T-helper 17 cell (primary cell): ENCODE measurements at regions not wholly inside any gene's neighbourhood (a gene's known extent, or its start where the extent isn't known, plus 50 kb on each side); places are given as distances from the start of the nearest gene placed in this dataset.

Experiments used
- ATAC-seq: fragments of 150-1000 bp; cut with Tn5 transposase; 2 replicates; pipeline ENCODE4 v1.10.0; 2021; ENCODE audit warnings: mild to moderate bottlenecking, moderate library complexity
- DNase-seq, 3 donors: peaks; one replicate each; pipeline versions ENCODE4 v3.0.0 to v3.0.0-alpha.2; 2020 to 2021
- H3K9me3 ChIP-seq: one replicate; pipeline ENCODE4 v1.7.0; 2013; ENCODE audit warnings: low read length, mild to moderate bottlenecking; ENCODE audit not compliant: control insufficient read depth, poor library complexity, severe bottlenecking
- H3K27ac Mint-ChIP-seq: one replicate; pipeline ENCODE4 v1.8.0; 2022; ENCODE audit warnings: mild to moderate bottlenecking, moderate library complexity, mixed read lengths
- H3K27me3 Mint-ChIP-seq: one replicate; pipeline ENCODE4 v1.8.0; 2022; ENCODE audit warnings: mixed read lengths
- H3K36me3 Mint-ChIP-seq: one replicate; pipeline ENCODE4 v1.8.0; 2022; ENCODE audit warnings: low read depth, mixed read lengths
- H3K4me1 Mint-ChIP-seq: one replicate; pipeline ENCODE4 v1.8.0; 2022; ENCODE audit warnings: mild to moderate bottlenecking, mixed read lengths
- H3K4me3 Mint-ChIP-seq: one replicate; pipeline ENCODE4 v1.8.0; 2022; ENCODE audit warnings: mild to moderate bottlenecking, moderate library complexity, mixed read lengths

DNA sequence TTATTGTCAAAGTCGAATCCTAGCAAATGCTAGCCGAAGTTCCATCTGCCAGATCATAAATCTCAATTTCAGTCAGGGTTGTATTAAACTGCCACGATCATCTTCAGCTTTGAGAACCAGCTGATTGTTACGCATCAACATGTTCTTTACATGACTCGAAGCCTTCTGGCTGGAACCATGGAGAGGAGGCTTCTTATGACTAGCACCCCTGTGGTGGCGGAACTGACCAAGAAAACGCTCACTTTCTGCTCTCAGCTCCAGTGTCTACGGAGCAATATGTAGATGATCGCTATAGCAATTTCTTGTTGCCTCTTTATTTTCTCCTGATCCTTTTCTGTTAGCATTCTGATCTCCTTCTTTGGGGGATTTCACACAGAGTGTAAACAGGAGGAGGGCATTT lies 479.4 kb upstream of the SLC35B3 start:
- Mint-ChIP-seq H3K27ac (no peak overlapping the region), H3K4me1 (no peaks in the 10 kb centered on the region), H3K36me3 (no peaks in the 10 kb centered on the region), H3K27me3 (no peaks in the 10 kb centered on the region), H3K4me3 (no peak overlapping the region)
- DNase-seq: no peak
- no peaks in the 10 kb centered on the region for H3K9me3 ChIP-seq
- ATAC-seq: no peak

DNA sequence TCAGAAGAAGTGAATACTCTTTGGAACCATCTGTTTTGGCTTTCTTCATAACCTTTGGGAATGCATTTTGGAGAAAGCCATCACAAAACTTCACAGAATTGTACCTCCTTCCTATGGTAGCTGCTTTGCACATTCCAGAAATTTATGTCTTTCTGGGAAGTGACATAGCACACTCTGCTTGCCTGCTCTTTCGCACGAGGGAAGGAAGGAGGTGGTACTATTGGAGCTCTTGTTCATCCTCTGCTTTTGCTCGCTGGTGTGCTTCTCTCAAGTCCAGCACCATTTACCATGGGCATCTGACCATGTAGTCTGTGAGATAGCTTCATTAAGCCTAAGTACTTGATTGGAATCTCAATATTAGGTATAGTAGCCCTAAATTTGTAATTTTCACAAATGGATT lies 473.3 kb upstream of the SLC35B3 start:
- ATAC-seq (no peak), DNase-seq (no peak)
- Mint-ChIP-seq H3K36me3 (no peaks in the 10 kb centered on the region), H3K27ac (no peak overlapping the region), H3K4me3 (no peak overlapping the region), H3K27me3 (no peaks in the 10 kb centered on the region), H3K4me1 (no peaks in the 10 kb centered on the region)
- no peaks in the 10 kb centered on the region for H3K9me3 ChIP-seq

DNA sequence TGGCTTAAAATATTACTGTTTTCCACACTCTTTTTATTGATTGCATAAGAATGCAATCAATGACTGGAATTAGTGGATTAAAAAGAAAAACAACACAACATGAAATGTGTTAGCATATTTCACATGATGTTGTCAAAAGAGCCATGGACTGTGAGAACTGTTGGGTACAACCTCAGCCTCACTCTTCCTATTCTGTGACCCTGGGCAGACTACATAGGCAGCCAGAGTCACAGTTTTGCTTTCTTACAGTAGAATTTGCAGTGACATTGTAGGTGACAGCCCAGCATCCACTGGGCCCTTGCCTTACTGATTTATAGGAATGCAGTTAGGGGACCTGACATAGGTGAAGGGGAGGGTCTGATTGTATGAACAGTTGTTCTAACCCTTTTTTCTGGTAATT lies 471.4 kb upstream of the SLC35B3 start:
- no peaks in the 10 kb centered on the region for H3K9me3 ChIP-seq
- Mint-ChIP-seq H3K4me3 (no peak overlapping the region), H3K36me3 (no peaks in the 10 kb centered on the region), H3K27ac (no peak overlapping the region), H3K4me1 (no peaks in the 10 kb centered on the region), H3K27me3 (no peaks in the 10 kb centered on the region)
- DNase-seq: no peak
- ATAC-seq: no peak

DNA sequence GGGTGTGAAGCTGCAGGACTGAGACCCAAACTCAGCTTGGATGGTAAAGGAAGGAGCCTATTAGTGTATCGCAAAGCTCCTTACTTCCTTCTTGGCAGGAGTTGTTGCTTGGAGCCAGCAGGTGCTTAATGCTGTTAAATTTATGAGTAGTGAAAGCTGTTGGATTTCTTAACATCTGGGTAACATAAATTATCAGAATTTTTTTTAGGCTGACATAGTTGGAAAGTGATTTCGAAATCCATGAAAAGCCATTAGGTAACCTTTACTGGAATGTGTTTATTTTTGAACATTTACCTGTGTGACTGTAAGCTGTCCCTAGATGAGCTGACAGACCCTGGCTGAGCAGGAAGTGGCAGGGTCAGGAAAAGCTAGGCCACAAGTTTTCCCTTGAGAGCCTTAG lies 470.4 kb upstream of the SLC35B3 start:
- Mint-ChIP-seq H3K27ac (no peak overlapping the region), H3K36me3 (no peaks in the 10 kb centered on the region), H3K27me3 (no peaks in the 10 kb centered on the region), H3K4me3 (no peak overlapping the region), H3K4me1 (no peaks in the 10 kb centered on the region)
- DNase-seq (no peak), ATAC-seq (no peak)
- H3K9me3 ChIP-seq: no peaks in the 10 kb centered on the region

DNA sequence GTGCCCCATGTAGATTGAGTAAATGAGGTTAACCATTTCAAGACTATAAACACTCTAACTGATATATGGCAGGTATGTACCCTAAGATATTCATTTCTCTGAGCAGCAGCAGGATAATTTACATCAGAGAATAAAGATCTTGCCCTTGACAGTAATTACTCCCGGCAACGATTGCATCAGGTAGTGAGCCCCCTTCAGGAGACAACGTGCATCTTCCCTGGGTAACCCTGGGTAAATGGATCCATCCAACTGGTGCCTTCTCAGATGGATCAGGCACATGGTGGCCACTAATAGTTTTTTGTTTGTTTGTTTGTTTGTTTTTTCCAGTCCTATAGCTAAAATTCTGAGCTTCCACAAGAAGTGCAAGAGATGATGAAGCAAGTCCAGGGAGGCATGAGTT lies 469.4 kb upstream of the SLC35B3 start:
- DNase-seq: no peak
- H3K9me3 ChIP-seq: no peaks in the 10 kb centered on the region
- Mint-ChIP-seq H3K27ac (no peak overlapping the region), H3K4me1 (no peaks in the 10 kb centered on the region), H3K36me3 (no peaks in the 10 kb centered on the region), H3K4me3 (no peak overlapping the region), H3K27me3 (no peaks in the 10 kb centered on the region)
- no peak for ATAC-seq

DNA sequence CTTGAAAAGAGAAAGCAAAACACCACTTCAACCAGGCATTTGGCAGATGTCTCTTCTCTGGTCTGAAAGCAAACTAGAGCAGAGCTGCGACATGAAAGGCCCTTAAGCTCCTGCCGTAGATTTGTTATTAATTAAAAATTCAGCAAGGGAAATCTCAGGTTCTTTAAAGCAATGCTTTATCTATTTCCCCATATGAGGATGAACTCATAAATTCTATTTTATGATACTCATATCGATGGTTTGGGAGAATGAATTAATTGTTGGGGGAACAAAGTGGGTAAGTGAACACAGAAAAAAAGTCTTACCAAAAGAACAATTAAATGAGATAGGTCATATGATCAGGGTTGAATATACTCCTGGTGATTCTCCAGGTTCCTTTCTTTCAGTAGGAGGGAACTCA lies 464.7 kb upstream of the SLC35B3 start:
- no peak overlapping the region for H3K27ac Mint-ChIP-seq
- no peak overlapping the region for H3K4me3 Mint-ChIP-seq
- no peak for ATAC-seq
- H3K36me3 Mint-ChIP-seq: no peaks in the 10 kb centered on the region
- no peak for DNase-seq
- no peaks in the 10 kb centered on the region for H3K27me3 Mint-ChIP-seq
- H3K9me3 ChIP-seq: no peaks in the 10 kb centered on the region
- no peaks in the 10 kb centered on the region for H3K4me1 Mint-ChIP-seq

DNA sequence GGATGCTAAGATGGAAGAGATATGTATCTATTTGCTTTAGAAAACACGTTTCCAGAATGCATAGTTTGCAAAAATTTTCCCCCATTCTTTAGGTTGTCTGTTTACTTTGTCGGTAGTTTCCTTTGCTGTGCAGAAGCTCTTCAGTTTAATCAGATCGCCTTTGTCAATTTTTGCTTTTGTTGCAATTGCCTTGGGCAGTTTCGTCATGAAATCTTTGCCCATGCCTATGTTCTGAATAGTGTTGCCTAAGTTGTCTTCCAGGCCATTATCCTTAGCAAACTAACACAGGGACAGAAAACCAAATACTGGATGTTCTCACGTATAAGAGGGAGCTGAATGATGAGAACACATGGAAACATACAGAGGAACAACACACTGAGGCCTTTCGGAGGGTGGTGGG lies 454.2 kb upstream of the SLC35B3 start:
- Mint-ChIP-seq H3K4me1 (no peaks in the 10 kb centered on the region), H3K27me3 (no peaks in the 10 kb centered on the region), H3K36me3 (no peaks in the 10 kb centered on the region), H3K4me3 (no peak overlapping the region), H3K27ac (no peak overlapping the region)
- H3K9me3 ChIP-seq: no peaks in the 10 kb centered on the region
- ATAC-seq (no peak), DNase-seq (no peak)

DNA sequence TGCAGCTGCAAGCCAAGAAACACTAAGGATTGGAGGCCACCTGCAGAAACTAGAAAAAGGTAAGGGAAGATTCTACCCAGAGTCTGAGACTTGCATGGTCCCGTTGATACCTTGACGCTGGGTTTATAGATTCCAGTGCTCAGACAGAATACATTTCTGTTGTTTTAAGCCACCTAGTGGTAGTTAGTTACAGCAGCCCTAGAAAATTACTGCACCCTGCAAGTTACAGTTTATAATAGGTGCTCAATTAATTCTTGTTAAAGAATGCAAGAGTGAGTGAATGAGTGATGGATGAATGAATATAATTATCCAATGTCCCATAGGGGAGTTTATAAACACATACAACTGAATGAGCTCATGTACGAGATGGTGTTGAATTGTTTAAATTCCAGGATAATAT lies 453.1 kb upstream of the SLC35B3 start:
- ATAC-seq (no peak), DNase-seq (no peak)
- H3K36me3 Mint-ChIP-seq: no peaks in the 10 kb centered on the region
- no peaks in the 10 kb centered on the region for H3K27me3 Mint-ChIP-seq
- H3K9me3 ChIP-seq: no peaks in the 10 kb centered on the region
- H3K27ac Mint-ChIP-seq: no peak overlapping the region
- H3K4me1 Mint-ChIP-seq: no peaks in the 10 kb centered on the region
- H3K4me3 Mint-ChIP-seq: no peak overlapping the region

DNA sequence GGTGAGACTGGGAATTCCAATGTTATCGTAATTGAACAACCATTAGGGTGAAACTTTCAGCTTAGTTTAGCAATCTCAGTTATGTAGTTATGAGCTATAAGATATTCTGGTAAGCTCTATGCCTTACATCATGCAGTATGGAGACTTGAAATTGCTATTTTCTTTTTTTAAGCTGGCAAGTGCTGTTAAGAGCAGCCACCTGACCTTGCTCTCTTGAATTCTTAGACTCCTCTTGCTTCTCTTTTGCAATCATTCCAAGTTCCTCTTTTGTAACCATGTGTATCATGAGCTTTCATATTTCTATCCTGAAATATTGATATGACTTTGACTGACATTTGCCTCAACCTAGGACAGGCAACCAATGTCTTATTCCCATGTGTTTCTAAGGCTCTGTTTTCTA lies 446.3 kb upstream of the SLC35B3 start:
- no peak for ATAC-seq
- Mint-ChIP-seq H3K36me3 (no peaks in the 10 kb centered on the region), H3K4me3 (no peak overlapping the region), H3K27ac (no peak overlapping the region), H3K4me1 (no peaks in the 10 kb centered on the region), H3K27me3 (no peaks in the 10 kb centered on the region)
- DNase-seq: no peak
- H3K9me3 ChIP-seq: no peaks in the 10 kb centered on the region

DNA sequence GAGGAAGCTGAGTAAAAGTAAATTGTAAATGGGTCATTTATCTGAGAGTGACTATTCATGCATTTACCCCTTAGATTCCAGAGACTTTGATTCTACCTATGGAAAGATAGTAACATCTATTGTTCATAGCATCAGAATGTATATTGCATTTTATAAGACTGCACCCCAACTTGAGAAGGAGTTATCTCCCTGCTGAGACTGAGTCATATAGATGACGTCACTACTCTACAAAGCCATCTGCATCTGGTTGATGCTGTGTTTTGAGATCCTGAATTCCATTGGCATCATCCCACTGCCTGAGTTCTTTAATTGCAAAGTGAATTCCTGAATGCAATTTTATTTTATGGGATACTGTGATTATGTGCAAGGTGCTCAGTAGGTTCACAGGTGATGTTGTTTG lies 444.0 kb upstream of the SLC35B3 start:
- ATAC-seq: no peak
- Mint-ChIP-seq H3K27ac (no peak overlapping the region), H3K27me3 (no peaks in the 10 kb centered on the region), H3K4me3 (no peak overlapping the region), H3K36me3 (no peaks in the 10 kb centered on the region), H3K4me1 (no peaks in the 10 kb centered on the region)
- H3K9me3 ChIP-seq: no peaks in the 10 kb centered on the region
- no peak for DNase-seq

DNA sequence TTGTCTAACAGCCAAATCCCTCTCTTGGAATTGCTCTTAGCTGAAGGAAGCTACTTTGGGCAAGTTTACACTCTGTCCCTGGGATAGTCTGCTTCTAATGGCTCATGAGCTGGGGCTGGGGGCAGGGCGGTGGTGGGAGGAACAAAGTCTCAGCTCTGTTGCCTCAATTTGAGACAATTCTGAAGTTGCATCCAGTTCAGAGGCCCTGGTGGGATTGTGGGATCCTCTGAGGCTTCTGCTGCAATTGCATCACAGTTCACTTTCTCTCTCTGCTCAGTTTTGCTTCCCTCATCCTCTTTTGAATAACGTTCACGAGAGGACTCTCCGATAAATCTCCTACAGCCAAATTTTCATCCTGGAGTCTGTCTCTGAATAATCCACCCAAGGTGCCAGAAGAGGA lies 440.6 kb upstream of the SLC35B3 start:
- DNase-seq: no peak
- no peaks in the 10 kb centered on the region for H3K9me3 ChIP-seq
- no peak overlapping the region for H3K27ac Mint-ChIP-seq
- H3K4me1 Mint-ChIP-seq: no peaks in the 10 kb centered on the region
- H3K27me3 Mint-ChIP-seq: no peaks in the 10 kb centered on the region
- H3K4me3 Mint-ChIP-seq: no peak overlapping the region
- ATAC-seq: no peak
- no peaks in the 10 kb centered on the region for H3K36me3 Mint-ChIP-seq

DNA sequence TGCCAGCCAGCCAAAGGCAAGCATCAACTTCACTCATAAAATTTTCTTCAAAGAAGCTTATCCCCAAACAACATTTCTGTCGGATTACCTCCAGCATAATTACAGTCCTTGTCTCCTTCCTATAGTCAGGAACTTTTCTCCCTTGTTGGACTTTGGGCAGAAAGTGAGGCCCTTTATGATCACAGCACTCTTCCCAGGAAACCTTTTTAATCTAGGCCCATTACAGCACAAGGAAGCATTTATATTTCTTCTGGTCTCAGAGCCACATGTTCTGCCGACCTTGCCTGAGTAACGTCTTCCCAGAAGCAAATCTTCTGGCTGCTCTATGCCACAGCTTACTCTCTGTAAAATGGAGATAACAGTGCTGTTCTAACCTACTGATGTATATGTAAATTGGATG lies 437.2 kb upstream of the SLC35B3 start:
- no peak for ATAC-seq
- Mint-ChIP-seq H3K36me3 (no peaks in the 10 kb centered on the region), H3K27ac (no peak overlapping the region), H3K4me3 (no peak overlapping the region), H3K4me1 (no peaks in the 10 kb centered on the region), H3K27me3 (no peaks in the 10 kb centered on the region)
- H3K9me3 ChIP-seq: no peaks in the 10 kb centered on the region
- no peak for DNase-seq

DNA sequence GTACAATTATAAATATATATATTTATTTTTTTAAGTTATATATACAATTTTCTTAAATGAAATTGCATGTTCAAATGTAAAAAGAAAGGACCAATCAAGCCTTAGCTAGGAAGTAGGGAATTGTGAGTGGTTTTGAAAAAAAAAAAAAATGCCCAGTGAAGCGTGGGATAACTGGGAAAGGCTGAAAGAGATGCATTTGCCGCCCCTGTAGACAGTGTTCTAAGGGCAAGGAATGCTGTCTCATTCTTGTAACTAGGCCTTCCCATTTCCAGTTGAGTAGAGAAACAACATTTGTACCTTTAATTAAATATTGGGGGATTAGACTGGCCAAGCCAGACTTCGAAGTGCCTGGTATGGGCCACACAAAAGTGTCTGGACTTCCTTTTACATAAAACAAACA lies 430.1 kb upstream of the SLC35B3 start:
- H3K4me1 Mint-ChIP-seq: no peaks in the 10 kb centered on the region
- no peaks in the 10 kb centered on the region for H3K9me3 ChIP-seq
- ATAC-seq: no peak
- DNase-seq: no peak
- H3K36me3 Mint-ChIP-seq: no peaks in the 10 kb centered on the region
- no peak overlapping the region for H3K27ac Mint-ChIP-seq
- no peaks in the 10 kb centered on the region for H3K27me3 Mint-ChIP-seq
- no peak overlapping the region for H3K4me3 Mint-ChIP-seq

DNA sequence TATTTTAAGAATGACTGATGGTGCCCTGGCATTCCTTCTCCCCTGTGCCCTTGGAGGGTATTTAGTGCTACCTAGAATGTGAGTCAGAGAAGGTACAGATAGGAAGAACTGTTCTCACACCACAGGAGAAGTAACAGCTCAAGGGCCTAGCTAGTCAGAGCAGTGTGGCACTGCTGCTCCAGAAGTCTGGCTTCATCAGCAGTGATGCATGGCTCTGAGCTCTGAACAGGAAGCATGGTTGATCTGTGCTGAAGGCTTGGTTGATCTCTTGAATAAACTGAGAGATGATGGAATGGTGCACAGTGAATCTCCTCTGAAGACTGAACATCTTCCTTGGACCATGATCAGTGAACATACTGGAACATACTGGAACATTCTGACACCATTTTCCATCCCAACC lies 425.3 kb upstream of the SLC35B3 start:
- no peak overlapping the region for H3K27ac Mint-ChIP-seq
- no peaks in the 10 kb centered on the region for H3K9me3 ChIP-seq
- no peak overlapping the region for H3K4me3 Mint-ChIP-seq
- DNase-seq (no peak), ATAC-seq (no peak)
- no peaks in the 10 kb centered on the region for H3K27me3 Mint-ChIP-seq
- no peaks in the 10 kb centered on the region for H3K4me1 Mint-ChIP-seq
- H3K36me3 Mint-ChIP-seq: no peaks in the 10 kb centered on the region

DNA sequence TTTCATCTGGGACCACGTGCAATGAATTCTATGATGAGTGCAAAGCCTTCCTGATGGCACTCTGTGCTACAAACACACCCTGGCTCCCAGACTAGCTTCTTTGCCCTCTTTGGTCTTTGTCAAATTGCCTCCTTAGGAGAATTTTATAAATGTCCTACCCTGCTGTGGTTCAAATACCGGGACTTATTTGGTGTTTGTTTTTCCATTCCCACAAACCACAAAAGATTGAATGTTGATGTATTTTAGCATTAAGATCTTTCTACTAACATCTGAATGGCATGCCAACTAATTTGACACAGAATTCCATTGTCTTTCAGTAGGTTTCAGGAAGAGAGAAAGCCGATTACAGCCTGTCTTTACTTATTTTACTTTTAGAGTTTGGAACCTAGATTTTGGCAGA lies 424.2 kb upstream of the SLC35B3 start:
- ATAC-seq: no peak

More for the DNA sequence above, 424.2 kb upstream of the SLC35B3 start:
- Mint-ChIP-seq H3K27me3 (no peaks in the 10 kb centered on the region), H3K4me3 (no peak overlapping the region), H3K4me1 (no peaks in the 10 kb centered on the region), H3K36me3 (no peaks in the 10 kb centered on the region), H3K27ac (no peak overlapping the region)
- no peak for DNase-seq
- H3K9me3 ChIP-seq: no peaks in the 10 kb centered on the region
